IMR-90 (cell line): ENCODE measurements at regions not wholly inside any gene's neighbourhood (a gene's known extent, or its start where the extent isn't known, plus 50 kb on each side); places are given as distances from the start of the nearest gene placed in this dataset.

Experiments
- CTCF ChIP-seq: conservative IDR thresholded peaks from 2 replicates; pipeline ENCODE4 v1.5.1; 2012; ENCODE audit warnings: mild to moderate bottlenecking, low read depth, low read length, improper control_type of control experiment
- FOS ChIP-seq: fragments of 150-350 bp; IDR thresholded peaks from 2 replicates; pipeline ENCODE4 v1.6.1; 2016; ENCODE audit warnings: low read depth, low read length
- POLR2A ChIP-seq: IDR thresholded peaks from 2 replicates; pipeline ENCODE4 v1.6.1; 2012; ENCODE audit warnings: mild to moderate bottlenecking, low read depth, low read length
- RFX5 ChIP-seq: IDR thresholded peaks from 2 replicates; pipeline ENCODE4 v1.8.0; 2012; ENCODE audit warnings: low read depth, mild to moderate bottlenecking, low read length, moderate library complexity

GRCh38 chr2:34070196-34070595, 471.1 kb upstream of the FAM98A start:
- no peak for TF ChIP-seq CTCF
- TF ChIP-seq RFX5, result no peak
- TF ChIP-seq POLR2A, result no peak
- TF ChIP-seq FOS, result no peak
